Uterus (tissue), 3 donors: ENCODE measurements at regions not wholly inside any gene's neighbourhood (a gene's known extent, or its start where the extent isn't known, plus 50 kb on each side); places are given as distances from the start of the nearest gene placed in this dataset.

Experiments
- DNase-seq, 2 donors: peaks; one replicate each; pipeline ENCODE4 v3.0.0-alpha.2; 2019 to 2020
- H3K27ac ChIP-seq, 2 donors: fragments of 200-600 bp; sonication (generic); 1 replicate in 1 of 2; 2 replicates in 1 of 2; pipeline ENCODE4 v1.5.1; 2016 to 2018
- H3K27me3 ChIP-seq, 2 donors: fragments of 200-600 bp; sonication (generic); one replicate each; pipeline ENCODE4 v1.5.1; 2018 to 2019; ENCODE audit warnings: control low read depth in 1 of 2
- H3K36me3 ChIP-seq, 2 donors: fragments of 200-600 bp; sonication (generic); one replicate each; pipeline ENCODE4 v1.5.1; 2019; ENCODE audit warnings: control low read depth in 1 of 2
- H3K4me1 ChIP-seq, 2 donors: fragments of 200-600 bp; sonication (generic); one replicate each; pipeline ENCODE4 v1.5.1; 2018 to 2019; ENCODE audit warnings: control low read depth in 1 of 2
- H3K4me3 ChIP-seq, 2 donors: fragments of 200-600 bp; sonication (generic); 1 replicate in 1 of 2; 2 replicates in 1 of 2; pipeline ENCODE4 v1.5.1; 2018 to 2019; ENCODE audit warnings: mild to moderate bottlenecking in 1 of 2
- H3K9me3 ChIP-seq, 2 donors: fragments of 200-600 bp; sonication (generic); one replicate each; pipeline ENCODE4 v1.5.1; 2019; ENCODE audit warnings: control low read depth in 1 of 2
- CTCF ChIP-seq, 4 experiments: fragments of 200-600 bp in 2 of 4; fragments of 450-650 bp in 2 of 4; sonication (generic) in 2 of 4; IDR thresholded peaks; one replicate each; pipeline ENCODE4 v1.5.1; 2016 to 2019; ENCODE audit warnings: antibody characterized with exemption in 4 of 4, mild to moderate bottlenecking in 2 of 4, moderate library complexity in 1 of 4
- POLR2A ChIP-seq, 2 donors: fragments of 450-650 bp; IDR thresholded peaks; one replicate each; pipeline ENCODE4 v1.6.1; 2016; ENCODE audit warnings: antibody characterized with exemption in 2 of 2, mild to moderate bottlenecking in 1 of 2, moderate library complexity in 1 of 2
- intact Hi-C: fragments of 100-400 bp; cut with DNase I; formaldehyde crosslinking; loops from one replicate; pipeline ENCODE4 v1.15.1; 2023; ENCODE audit warnings: low total_unique reads
- donor health status: DM: yes; HTN: yes; CAD: no.

DNA sequence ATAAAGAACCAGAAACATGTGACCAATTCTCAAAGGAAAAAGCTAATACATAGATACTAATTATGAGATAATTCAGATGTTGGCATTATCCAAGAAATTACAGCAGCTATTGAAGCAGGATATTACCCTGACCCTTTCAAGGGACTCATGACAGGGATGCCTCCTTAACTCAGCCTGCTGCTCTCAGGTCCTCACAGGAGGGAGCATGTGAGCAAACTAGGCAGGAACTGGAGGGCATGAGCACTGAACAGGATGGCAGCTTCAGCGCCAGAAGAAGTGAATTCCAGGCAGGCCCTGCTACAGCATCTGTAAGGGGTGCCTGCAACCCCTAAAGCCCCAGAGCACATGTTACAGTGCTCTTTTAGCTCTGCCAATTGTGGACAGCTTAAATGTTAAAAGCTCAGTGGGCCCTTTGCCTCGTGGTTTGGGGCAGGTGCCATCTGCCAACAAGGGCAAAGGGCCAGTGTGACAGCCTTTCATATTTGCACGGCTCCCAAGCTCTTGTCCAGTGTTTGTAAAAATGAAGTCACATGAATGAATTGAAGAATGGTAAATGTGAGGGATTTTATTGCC lies 464.7 kb upstream of the COX7C start:
- DNase-seq, result no peak
- no peak overlapping the region for H3K27ac ChIP-seq
- no peaks in the 10 kb centered on the region for H3K27me3 ChIP-seq
- no peaks in the 10 kb centered on the region for H3K36me3 ChIP-seq
- no peaks in the 10 kb centered on the region for H3K4me1 ChIP-seq
- H3K9me3 ChIP-seq, result no peaks in the 10 kb centered on the region
- no peak overlapping the region for H3K4me3 ChIP-seq
- TF ChIP-seq CTCF (IDR thresholded peaks at IDR 0.05), result no peak
- TF ChIP-seq POLR2A (IDR thresholded peaks at IDR 0.05), result no peak
- intact Hi-C loops, result no loop called here

DNA sequence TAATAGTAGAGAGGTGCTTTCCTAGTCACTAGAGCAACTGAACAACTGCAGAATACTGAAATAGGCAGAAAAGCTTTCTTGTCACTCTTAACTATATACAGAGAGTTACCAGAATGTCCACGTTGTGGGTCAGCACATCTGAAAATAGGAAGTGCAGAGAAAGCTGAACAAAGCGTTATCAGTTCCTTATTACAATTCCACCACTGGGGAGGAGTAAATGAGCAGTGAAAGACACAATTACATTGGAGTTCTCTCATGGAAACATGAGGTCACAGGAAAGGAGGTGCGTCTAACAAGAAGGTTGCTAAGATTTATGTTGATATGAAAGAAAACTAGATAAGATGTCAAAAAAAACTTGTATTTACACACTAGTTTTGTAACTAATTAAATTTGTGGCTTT lies 461.9 kb upstream of the COX7C start:
- Histone ChIP-seq H3K27me3 (no peaks in the 10 kb centered on the region), H3K27ac (no peak overlapping the region), H3K36me3 (no peaks in the 10 kb centered on the region), H3K9me3 (no peaks in the 10 kb centered on the region), H3K4me1 (no peaks in the 10 kb centered on the region), H3K4me3 (no peak overlapping the region)
- TF ChIP-seq POLR2A (IDR thresholded peaks at IDR 0.05), result no peak
- no peak for TF ChIP-seq CTCF (IDR thresholded peaks at IDR 0.05)
- no peak for DNase-seq
- intact Hi-C loops, result no loop called here

- DNase-seq, result no peak
- no peaks in the 10 kb centered on the region for H3K4me1 ChIP-seq
- H3K27me3 ChIP-seq, result no peaks in the 10 kb centered on the region
- no peak for TF ChIP-seq POLR2A (IDR thresholded peaks at IDR 0.05)
- no peak for TF ChIP-seq CTCF (IDR thresholded peaks at IDR 0.05)
- H3K36me3 ChIP-seq, result no peaks in the 10 kb centered on the region
- no peaks in the 10 kb centered on the region for H3K9me3 ChIP-seq
- H3K27ac ChIP-seq, result no peak overlapping the region
- intact Hi-C loops, result no loop called here
- no peak overlapping the region for H3K4me3 ChIP-seq
Measured at GRCh38 chr5:86170194-86170593, 447.5 kb upstream of the COX7C start.

DNA sequence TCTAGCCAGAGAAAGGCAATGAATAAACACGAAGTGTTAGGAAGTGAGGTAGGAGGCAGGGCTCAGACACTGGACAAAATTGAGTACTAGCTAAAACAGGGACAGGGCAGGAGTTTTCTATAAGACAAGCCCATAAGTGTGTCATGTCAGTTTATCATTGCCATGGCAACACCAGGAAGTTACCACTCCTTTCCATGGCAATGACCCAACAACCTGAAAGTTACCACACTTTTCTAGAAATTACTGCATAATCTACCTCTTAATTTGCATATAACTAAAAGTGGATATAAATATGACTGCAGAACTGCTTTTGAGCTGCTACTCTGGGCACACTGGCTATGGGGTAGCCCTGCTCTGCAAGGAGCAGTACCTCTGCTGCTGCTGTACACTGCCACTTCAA lies 442.5 kb upstream of the COX7C start:
- H3K36me3 ChIP-seq, result no peaks in the 10 kb centered on the region
- no peaks in the 10 kb centered on the region for H3K27me3 ChIP-seq
- TF ChIP-seq POLR2A (IDR thresholded peaks at IDR 0.05) (no peak), CTCF (IDR thresholded peaks at IDR 0.05) (no peak)
- H3K9me3 ChIP-seq, result no peaks in the 10 kb centered on the region
- intact Hi-C loops, result no loop called here
- H3K27ac ChIP-seq, result no peak overlapping the region
- no peak overlapping the region for H3K4me3 ChIP-seq
- H3K4me1 ChIP-seq, result no peaks in the 10 kb centered on the region
- DNase-seq, result no peak

DNA sequence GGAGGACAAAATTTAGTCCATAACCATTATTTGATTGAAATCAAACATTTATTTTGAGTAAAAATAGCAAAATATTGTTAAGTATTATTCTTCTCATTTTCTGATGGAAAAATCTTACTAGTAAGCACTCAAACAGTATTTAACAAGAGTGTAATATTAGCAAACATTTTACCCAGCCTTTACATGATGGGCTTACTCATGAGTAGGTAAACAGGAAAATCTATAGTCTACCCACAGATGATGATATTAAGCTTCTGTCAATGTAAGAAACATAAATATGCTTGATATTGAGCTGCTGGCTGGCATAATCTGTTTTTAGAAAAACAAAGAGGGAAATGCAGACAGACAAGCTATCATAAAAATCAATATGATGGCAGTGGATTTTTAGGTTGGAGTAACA lies 418.5 kb upstream of the COX7C start:
- intact Hi-C loops, result no loop called here
- Histone ChIP-seq H3K27me3 (no peaks in the 10 kb centered on the region), H3K9me3 (no peaks in the 10 kb centered on the region), H3K36me3 (no peaks in the 10 kb centered on the region), H3K4me1 (no peaks in the 10 kb centered on the region), H3K4me3 (no peak overlapping the region), H3K27ac (no peak overlapping the region)
- no peak for DNase-seq
- TF ChIP-seq POLR2A (IDR thresholded peaks at IDR 0.05) (no peak), CTCF (IDR thresholded peaks at IDR 0.05) (no peak)
